Keratinocyte (primary cell): ENCODE measurements at regions not wholly inside any gene's neighbourhood (a gene's known extent, or its start where the extent isn't known, plus 50 kb on each side); places are given as distances from the start of the nearest gene placed in this dataset.

Experiments used
- DNase-seq: peaks from one replicate; pipeline ENCODE4 v3.0.0-alpha.2; 2011; ENCODE audit warnings: low read depth, missing footprints, low spot score
- FAIRE-seq: peaks from 2 replicates; lab custom pipeline; 2011; peaks lifted over from hg19 to GRCh38; lab: Jason Lieb, UNC
- H2AFZ ChIP-seq: 2 replicates; pipeline ENCODE4 v1.6.0; 2012; ENCODE audit warnings: low read length, control low read depth, inconsistent platforms; ENCODE audit not compliant: control insufficient read depth
- H3K27ac ChIP-seq: 2 replicates; pipeline ENCODE4 v1.5.1; 2011; ENCODE audit warnings: low read length; ENCODE audit not compliant: control insufficient read depth, insufficient read depth
- H3K27me3 ChIP-seq: 3 replicates; pipeline ENCODE4 v1.6.0; 2011; ENCODE audit warnings: low read length; ENCODE audit not compliant: control insufficient read depth, insufficient read depth; ENCODE audit errors: extremely low read depth
- H3K36me3 ChIP-seq, 2 experiments: 2 replicates in 1 of 2; 3 replicates in 1 of 2; pipeline ENCODE4 v1.5.1; 2011; ENCODE audit warnings: low read length in 2 of 2, mild to moderate bottlenecking in 1 of 2; ENCODE audit not compliant: control insufficient read depth in 2 of 2, insufficient read depth in 2 of 2; ENCODE audit errors: extremely low read depth in 1 of 2
- H3K4me1 ChIP-seq: 3 replicates; pipeline ENCODE4 v1.5.1; 2011; ENCODE audit warnings: low read length; ENCODE audit not compliant: control insufficient read depth, insufficient read depth; ENCODE audit errors: extremely low read depth
- H3K4me2 ChIP-seq: 3 replicates; pipeline ENCODE4 v1.6.0; 2011; ENCODE audit warnings: low read depth, low read length; ENCODE audit not compliant: control insufficient read depth, insufficient read depth; ENCODE audit errors: extremely low read depth
- H3K4me3 ChIP-seq, 3 experiments: fragments of 200-600 bp in 1 of 3; sonication (generic) in 1 of 3; 2 replicates in 2 of 3; 3 replicates in 1 of 3; pipeline ENCODE4 v1.5.1; 2011 to 2016; ENCODE audit warnings: low read length in 3 of 3, mild to moderate bottlenecking in 3 of 3, control low read depth in 2 of 3, inconsistent platforms in 1 of 3, low read depth in 1 of 3, mixed read lengths in 1 of 3, mixed run types in 1 of 3, moderate library complexity in 1 of 3; ENCODE audit not compliant: control insufficient read depth in 2 of 3, insufficient read depth in 2 of 3; ENCODE audit errors: extremely low read depth in 1 of 3
- H3K79me2 ChIP-seq: 2 replicates; pipeline ENCODE4 v1.6.0; 2012; ENCODE audit warnings: low read length; ENCODE audit not compliant: control insufficient read depth, insufficient read depth
- H3K9ac ChIP-seq: 3 replicates; pipeline ENCODE4 v1.6.0; 2011; ENCODE audit warnings: low read length; ENCODE audit not compliant: control insufficient read depth, insufficient read depth; ENCODE audit errors: extremely low read depth
- H3K9me1 ChIP-seq: 3 replicates; pipeline ENCODE4 v1.6.0; 2011; ENCODE audit warnings: low read length; ENCODE audit not compliant: control insufficient read depth, insufficient read depth; ENCODE audit errors: extremely low read depth
- H3K9me3 ChIP-seq: 2 replicates; pipeline ENCODE4 v1.5.1; 2012; ENCODE audit warnings: low read depth, low read length; ENCODE audit not compliant: control insufficient read depth
- H4K20me1 ChIP-seq: 3 replicates; pipeline ENCODE4 v1.6.0; 2011; ENCODE audit warnings: low read length; ENCODE audit not compliant: control insufficient read depth, insufficient read depth; ENCODE audit errors: extremely low read depth
- EZH2 ChIP-seq: IDR thresholded peaks from one replicate; pipeline ENCODE4 v1.6.1; 2012; ENCODE audit warnings: inconsistent platforms, mild to moderate bottlenecking, low read length, moderate library complexity
- dilution Hi-C: fragments of 300-500 bp; cut with MboI; formaldehyde crosslinking; loops from one replicate; pipeline ENCODE4 v1.7.0; 2020; ENCODE audit warnings: low sequenced_read_pairs; ENCODE audit not compliant: extremely low pct_ligation_motif_present
- TF ChIP-seq, protein P1 (sequence below), 3 experiments: IDR thresholded peaks in 1 of 3; conservative IDR thresholded peaks in 1 of 3; optimal IDR thresholded peaks in 1 of 3; 2 replicates in 2 of 3; 3 replicates in 1 of 3; pipeline versions ENCODE3 to v1.5.1; 2011; ENCODE audit warnings: low read length in 3 of 3, mild to moderate bottlenecking in 3 of 3, moderate library complexity in 2 of 3, control low read depth in 1 of 3, inconsistent platforms in 1 of 3; ENCODE audit not compliant: insufficient read depth in 2 of 3; ENCODE audit errors: extremely low read depth in 1 of 3

DNA sequence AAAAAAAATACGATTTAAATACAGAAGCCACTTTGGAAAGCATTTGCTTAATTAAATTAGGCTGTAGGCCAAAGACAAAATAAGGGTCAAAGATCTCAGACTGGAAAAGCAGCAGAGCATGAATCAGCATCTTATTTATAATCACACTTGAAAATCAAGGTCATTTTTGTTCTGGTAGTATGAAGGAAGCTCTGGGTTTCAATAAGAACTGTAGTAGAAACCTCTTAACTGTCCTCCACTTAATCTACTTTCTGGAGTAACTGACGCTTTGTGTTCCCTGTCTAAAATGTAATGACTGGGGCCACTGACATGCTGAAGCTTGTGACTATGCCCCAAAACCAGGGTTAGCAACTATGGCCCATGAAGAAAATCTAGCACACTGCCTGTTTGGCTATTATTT, 450.7 kb upstream of the ZP4 start:
- Histone ChIP-seq H3K9me3 (no peaks in the 10 kb centered on the region), H3K79me2 (no peaks in the 10 kb centered on the region), H4K20me1 (no peaks in the 10 kb centered on the region), H3K27me3 (no peaks in the 10 kb centered on the region), H3K9me1 (no peaks in the 10 kb centered on the region), H3K36me3 (no peaks in the 10 kb centered on the region), H2AFZ (no peak overlapping the region), H3K4me2 (no peak overlapping the region), H3K9ac (no peak overlapping the region), H3K4me3 (no peak overlapping the region), H3K4me1 (no peaks in the 10 kb centered on the region), H3K27ac (no peak overlapping the region)
- DNase-seq: no peak
- FAIRE-seq: no peak
- no peak for TF ChIP-seq EZH2
- TF ChIP-seq, protein P1, sequence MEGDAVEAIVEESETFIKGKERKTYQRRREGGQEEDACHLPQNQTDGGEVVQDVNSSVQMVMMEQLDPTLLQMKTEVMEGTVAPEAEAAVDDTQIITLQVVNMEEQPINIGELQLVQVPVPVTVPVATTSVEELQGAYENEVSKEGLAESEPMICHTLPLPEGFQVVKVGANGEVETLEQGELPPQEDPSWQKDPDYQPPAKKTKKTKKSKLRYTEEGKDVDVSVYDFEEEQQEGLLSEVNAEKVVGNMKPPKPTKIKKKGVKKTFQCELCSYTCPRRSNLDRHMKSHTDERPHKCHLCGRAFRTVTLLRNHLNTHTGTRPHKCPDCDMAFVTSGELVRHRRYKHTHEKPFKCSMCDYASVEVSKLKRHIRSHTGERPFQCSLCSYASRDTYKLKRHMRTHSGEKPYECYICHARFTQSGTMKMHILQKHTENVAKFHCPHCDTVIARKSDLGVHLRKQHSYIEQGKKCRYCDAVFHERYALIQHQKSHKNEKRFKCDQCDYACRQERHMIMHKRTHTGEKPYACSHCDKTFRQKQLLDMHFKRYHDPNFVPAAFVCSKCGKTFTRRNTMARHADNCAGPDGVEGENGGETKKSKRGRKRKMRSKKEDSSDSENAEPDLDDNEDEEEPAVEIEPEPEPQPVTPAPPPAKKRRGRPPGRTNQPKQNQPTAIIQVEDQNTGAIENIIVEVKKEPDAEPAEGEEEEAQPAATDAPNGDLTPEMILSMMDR (optimal IDR thresholded peaks at IDR 0.05 in 1 of 3, IDR thresholded peaks at IDR 0.05 in 1 of 3, conservative IDR thresholded peaks at IDR 0.05 in 1 of 3; ENCODE audit: extremely low read depth in 1 of 3, insufficient read depth in 2 of 3, low read length in 3 of 3): no peak
- dilution Hi-C loops: no loop called here

- H3K4me3 ChIP-seq: no peak overlapping the region
- no peaks in the 10 kb centered on the region for H3K9me1 ChIP-seq
- no peaks in the 10 kb centered on the region for H3K36me3 ChIP-seq
- H3K27me3 ChIP-seq: no peaks in the 10 kb centered on the region
- dilution Hi-C loops: no loop called here
- H3K9ac ChIP-seq: no peak overlapping the region
- TF ChIP-seq, protein P1 (optimal IDR thresholded peaks at IDR 0.05 in 1 of 3, IDR thresholded peaks at IDR 0.05 in 1 of 3, conservative IDR thresholded peaks at IDR 0.05 in 1 of 3; ENCODE audit: extremely low read depth in 1 of 3, insufficient read depth in 2 of 3, low read length in 3 of 3): no peak
- TF ChIP-seq EZH2: no peak
- H3K9me3 ChIP-seq: no peaks in the 10 kb centered on the region
- H3K4me2 ChIP-seq: no peak overlapping the region
- FAIRE-seq (no peak), DNase-seq (no peak)
- no peaks in the 10 kb centered on the region for H4K20me1 ChIP-seq
- no peaks in the 10 kb centered on the region for H3K79me2 ChIP-seq
- H3K27ac ChIP-seq: no peak overlapping the region
- no peaks in the 10 kb centered on the region for H3K4me1 ChIP-seq
- H2AFZ ChIP-seq: no peak overlapping the region
Observed at GRCh38 chr1:238340989-238341388, 450.3 kb upstream of the ZP4 start.
